Activated effector memory CD4-positive, alpha-beta T cell treated with anti-CD3 and anti-CD28 coated beads, Interleukin-2, amount 50 U/mL, for 16 hours (primary cell): ENCODE measurements at regions not wholly inside any gene's neighbourhood (a gene's known extent, or its start where the extent isn't known, plus 50 kb on each side); places are given as distances from the start of the nearest gene placed in this dataset.

Source experiments
- DNase-seq: peaks from one replicate; pipeline ENCODE4 v3.0.0-alpha.2; 2020

DNA sequence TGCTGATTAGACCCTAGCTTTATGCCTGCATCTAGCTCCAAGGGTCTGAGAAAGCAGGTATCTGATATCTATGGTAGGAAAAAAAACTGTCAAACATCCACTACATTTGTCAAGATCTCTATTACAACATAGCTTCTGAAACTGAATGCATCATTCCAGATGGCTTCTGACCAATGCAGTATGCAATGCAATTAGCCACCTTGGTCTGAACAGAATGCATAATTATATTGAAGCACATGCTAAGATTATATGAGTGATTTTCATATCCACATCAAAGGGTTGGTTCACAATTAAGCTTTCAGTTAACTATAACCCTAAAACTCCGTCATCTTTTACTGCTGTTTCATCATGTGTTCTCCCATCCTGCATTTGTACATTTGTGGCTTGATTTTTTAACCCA is 271.4 kb downstream of the POLR1F start:
- DNase-seq = no peak

- DNase-seq = no peak
These were observed 280.9 kb downstream of the POLR1F start for GRCh38 chr7:19427944-19428343.

DNA sequence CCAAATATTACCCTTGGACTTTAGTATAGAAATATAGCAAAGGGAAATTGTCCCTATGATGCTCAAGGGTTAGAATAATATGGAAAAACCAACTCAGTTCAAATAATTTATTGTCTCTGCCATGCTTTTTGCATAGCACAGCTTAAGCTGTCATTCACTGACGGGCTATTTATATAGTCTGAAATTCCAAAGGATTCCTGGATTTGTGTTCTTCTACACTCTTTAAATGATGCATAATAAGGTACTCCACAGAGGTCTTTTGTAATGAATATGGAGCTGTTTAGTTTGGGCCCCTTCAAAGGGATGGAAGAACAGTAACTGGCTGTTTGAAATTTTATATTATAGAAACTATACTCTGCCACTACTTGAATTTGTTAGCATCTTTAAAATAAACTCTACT is 276.6 kb upstream of the FERD3L start:
- no peak for DNase-seq

GRCh38 chr7:19417231-19417630 is 272.0 kb upstream of the FERD3L start:
- no peak for DNase-seq

GRCh38 chr7:19415123-19415522 is 269.9 kb upstream of the FERD3L start:
- DNase-seq = no peak

- DNase-seq = no peak
These were observed 268.3 kb upstream of the FERD3L start for GRCh38 chr7:19413443-19413965.

DNA sequence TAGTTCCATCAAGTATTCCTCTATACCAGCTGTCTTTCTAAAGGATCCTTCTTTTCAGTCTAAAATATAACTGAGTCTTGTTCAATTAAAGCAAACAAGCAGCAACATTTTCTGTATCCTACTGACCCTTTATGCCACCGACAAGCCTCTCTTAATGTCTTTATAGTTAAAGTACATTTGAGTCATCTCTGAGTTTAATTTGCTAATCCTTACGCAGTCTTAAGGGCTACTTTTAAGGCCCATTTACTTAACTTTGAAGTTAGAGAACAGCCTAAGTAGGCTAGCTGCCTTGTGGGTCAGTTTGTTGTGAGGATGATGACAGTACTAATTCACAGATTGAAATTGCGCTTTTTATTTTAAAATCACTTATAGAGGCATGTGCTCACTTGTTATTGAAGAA is 265.5 kb upstream of the FERD3L start:
- DNase-seq = no peak

- DNase-seq = no peak
These were observed 264.9 kb upstream of the FERD3L start for GRCh38 chr7:19410106-19410505.

GRCh38 chr7:19408706-19409220 is 263.5 kb upstream of the FERD3L start:
- DNase-seq = no peak

DNA sequence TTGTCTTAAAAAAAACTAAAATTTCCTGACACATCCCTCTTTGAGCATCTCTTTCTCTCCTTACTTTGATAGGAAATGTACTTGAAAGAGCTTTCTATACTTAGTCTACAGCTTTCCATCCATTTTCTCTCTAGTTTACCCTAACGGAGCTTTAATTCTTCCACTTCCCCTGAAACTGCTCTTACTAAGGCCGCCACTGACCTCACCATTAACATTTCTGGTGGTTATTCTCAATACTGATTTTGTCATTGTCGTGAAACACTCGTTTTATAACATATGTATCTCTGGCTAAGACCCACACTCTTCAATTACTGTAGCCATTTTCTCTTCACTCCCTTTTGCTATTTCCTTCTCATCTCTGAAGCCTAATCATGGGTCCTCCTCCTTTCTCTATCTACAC is 262.0 kb upstream of the FERD3L start:
- no peak for DNase-seq

GRCh38 chr7:19405541-19405940 is 260.3 kb upstream of the FERD3L start:
- no peak for DNase-seq

- no peak for DNase-seq
These were observed 259.7 kb upstream of the FERD3L start for GRCh38 chr7:19404912-19405329.

DNA sequence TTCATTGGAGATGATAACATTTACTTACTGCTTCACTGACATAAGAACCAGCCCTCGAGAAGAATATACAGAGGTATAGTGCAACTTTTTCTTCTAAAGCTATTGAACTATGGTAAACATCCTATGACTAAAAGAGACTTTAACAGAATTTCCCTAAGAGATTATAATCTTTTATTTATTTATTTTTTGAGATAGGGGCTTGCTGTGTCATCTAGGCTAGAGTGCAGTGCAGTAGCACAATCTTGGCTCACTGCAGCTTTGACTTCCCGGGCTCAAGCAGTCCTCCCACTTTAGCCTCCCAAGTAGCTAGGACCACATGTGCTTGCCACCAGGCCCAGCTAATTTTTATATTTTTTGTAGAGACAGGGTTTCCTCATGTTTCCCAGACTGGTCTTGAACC is 258.5 kb upstream of the FERD3L start:
- DNase-seq = no peak

DNA sequence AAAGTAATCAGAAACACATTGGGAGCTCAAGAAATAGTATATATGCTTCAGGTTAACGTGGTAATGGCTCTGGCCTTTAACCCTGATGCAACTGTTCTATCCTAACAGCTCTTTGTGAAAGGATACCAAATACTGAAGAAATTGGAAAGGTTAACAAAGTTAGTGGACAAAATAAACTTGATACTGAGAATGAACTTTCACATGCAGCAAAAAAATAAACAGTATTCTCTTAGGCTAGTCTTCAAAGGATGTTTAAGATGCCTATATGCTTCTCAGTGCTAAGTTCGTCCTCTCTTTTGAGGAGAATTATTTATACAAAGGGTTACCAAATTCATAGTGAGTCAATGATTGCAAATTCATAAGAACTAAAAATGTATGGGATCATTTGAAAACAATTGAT is 256.2 kb upstream of the FERD3L start:
- no peak for DNase-seq

DNA sequence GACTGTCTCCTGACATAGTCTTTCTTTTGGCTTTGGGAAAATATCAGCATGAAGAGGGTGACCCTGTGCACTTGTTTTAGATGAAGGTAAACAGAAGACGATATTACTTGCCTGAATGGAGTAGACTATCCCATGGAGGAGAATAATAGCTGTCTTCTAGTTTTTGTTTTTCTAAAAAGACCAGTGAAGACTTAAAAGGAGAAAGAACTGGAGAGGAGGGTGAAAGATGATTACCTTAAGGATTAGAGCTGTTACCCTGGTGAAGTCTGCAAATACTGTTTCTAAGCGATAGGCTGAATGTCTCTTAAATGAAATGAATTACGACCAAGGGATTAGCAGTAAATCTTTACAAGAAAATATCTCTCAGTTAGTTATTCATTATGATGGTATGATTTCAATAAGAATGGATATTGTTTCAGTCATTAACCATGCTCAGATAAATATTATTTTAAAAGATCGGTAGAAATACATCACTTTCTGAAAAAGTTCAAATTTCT is 255.6 kb upstream of the FERD3L start:
- no peak for DNase-seq

- DNase-seq = no peak
These were observed 252.7 kb upstream of the FERD3L start for GRCh38 chr7:19397911-19398310.

- DNase-seq = no peak
These were observed 247.0 kb upstream of the FERD3L start for GRCh38 chr7:19392246-19392645.

- no peak for DNase-seq
These were observed 245.6 kb upstream of the FERD3L start for GRCh38 chr7:19390795-19391194.

DNA sequence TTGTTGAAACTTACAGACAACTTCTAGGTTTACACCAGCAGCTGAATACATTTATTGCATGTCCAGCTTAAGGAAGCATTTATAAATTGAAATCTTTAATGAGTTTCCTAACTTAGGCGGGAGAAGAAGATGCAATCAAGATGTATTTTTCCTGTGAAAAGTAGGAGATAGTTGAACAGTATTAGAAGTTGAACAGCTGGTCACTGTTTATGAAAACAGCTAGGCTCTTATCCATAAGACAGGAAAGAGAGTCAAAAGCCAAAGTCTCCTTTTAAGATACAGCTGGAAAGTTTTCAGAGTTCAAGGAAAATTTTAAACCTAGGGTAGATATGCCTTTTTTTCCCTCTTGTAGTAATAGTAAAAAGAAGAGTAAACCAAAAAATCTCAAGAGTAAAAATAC is 236.1 kb upstream of the FERD3L start:
- no peak for DNase-seq

GRCh38 chr7:19378345-19378714 is 233.1 kb upstream of the FERD3L start:
- no peak for DNase-seq

DNA sequence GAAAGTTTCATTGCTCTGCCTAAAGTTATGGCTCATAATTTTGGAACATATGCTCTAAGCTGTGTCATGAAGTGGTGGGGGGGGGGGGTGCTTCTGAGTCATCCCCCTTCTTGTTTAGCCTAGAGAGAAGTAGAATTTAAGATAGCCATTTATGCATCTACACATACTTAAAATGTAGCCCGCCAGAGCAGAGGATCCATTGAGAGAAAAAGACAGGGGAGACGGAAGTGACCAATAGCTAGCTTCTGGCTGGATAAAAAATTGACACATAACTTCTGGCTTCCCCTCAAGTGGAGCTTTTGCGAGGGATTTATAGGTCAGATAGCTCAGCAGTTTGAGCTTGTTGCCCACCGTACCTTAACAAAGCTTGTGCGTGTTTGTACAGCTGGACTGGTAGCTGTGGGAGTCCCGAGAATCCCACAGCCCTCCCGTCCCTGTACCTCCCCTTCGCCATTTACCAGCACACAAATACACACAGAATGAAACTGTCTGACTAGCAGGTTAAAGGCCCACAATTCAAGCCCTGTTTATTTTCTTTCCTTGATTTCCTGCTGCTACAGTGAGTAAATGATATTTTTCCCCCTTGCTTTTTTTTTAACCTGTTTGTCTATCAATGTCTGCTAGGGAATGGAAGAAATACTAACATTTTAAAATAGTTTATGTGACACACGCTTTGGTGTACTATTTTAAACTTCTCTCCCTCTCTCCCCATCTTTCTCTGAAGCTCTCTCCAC is 232.6 kb upstream of the FERD3L start:
- no peak for DNase-seq

DNA sequence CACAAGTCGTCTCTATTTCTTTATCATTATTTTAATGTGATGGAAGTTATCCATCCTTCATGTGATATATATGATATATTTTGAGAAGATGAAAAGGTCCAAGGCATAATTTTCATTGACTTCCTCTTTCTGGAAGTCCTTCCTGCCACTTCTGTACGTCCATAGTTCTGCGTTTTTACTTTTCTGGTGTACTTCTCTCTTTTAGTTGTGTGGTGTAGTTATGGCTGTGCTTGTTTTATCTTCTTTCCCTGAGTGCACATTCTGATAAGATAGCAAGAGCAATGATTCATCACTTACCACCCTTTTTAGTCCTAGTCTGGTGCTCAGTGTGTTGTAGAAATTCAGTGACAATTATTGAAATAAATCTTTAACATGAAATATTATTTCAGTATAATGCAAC is 231.3 kb upstream of the FERD3L start:
- no peak for DNase-seq

DNA sequence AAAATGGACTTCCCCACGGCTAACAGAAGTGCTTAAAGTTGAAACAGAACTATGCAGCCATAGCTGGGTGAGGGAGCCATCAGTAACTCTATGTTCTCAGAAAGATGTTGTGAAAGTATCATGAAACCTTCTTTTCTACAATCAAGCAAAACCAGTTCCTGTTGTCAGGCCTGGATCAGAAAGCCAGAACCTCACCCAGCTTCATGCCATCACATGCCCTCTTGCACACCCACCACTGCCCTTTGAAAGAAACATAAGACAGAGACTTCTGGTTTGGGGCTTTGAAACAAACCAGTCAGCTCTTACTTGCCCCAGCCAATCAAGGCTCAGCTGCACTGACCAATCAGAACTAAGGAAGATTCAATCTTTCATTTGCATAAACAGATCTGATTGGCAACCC is 230.8 kb upstream of the FERD3L start:
- no peak for DNase-seq

DNA sequence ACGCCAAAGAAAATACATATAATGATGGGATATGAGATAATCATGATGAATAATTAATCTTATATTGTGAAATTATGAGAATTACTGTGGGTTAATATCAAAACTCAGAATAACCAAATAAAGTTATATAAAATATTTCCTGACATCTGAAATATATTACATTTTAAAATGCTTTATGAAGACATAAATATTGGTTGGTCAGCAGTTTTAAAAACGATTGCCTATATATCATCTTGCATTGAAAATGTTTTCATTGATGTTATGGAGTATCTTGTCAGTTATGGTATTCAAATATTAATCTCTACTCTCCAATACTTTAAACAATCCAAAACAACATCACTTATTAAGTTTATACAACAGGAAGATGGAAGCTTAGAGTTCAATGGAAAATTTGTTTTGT is 228.1 kb upstream of the FERD3L start:
- DNase-seq = no peak

- no peak for DNase-seq
These were observed 224.6 kb upstream of the FERD3L start for GRCh38 chr7:19369806-19370205.
